Testis (tissue), 2 donors: ENCODE measurements at regions not wholly inside any gene's neighbourhood (a gene's known extent, or its start where the extent isn't known, plus 50 kb on each side); places are given as distances from the start of the nearest gene placed in this dataset.

Experiments
- CTCF ChIP-seq, 3 experiments: fragments of 450-650 bp in 2 of 3; fragments of 200-600 bp in 1 of 3; sonication (generic) in 1 of 3; IDR thresholded peaks; one replicate each; pipeline ENCODE4 v1.5.1; 2016 to 2019; ENCODE audit warnings: antibody characterized with exemption in 3 of 3, mild to moderate bottlenecking in 2 of 3, moderate library complexity in 1 of 3
- POLR2A ChIP-seq: fragments of 450-650 bp; IDR thresholded peaks from one replicate; pipeline ENCODE4 v1.6.1; 2017; ENCODE audit warnings: antibody characterized with exemption, mild to moderate bottlenecking, moderate library complexity

GRCh38 chr9:129435988-129436717 lies 184.7 kb downstream of the C9orf50 start:
- TF ChIP-seq CTCF (IDR thresholded peaks at IDR 0.05) = no peak
- TF ChIP-seq POLR2A = no peak
